ENCODE measurements at regions not wholly inside any gene's neighbourhood (a gene's known extent, or its start where the extent isn't known, plus 50 kb on each side); places are given as distances from the start of the nearest gene placed in this dataset.

GRCh38 chr4:147349193-147349592 lies 131.7 kb upstream of the EDNRA start:
- TF ChIP-seq CTCF (conservative IDR thresholded peaks at IDR 0.05; ENCODE audit: low read depth): no peak
- no peak overlapping the region for H3K27ac ChIP-seq
- CTCF ChIA-PET: no interaction called here
- POLR2A ChIA-PET (ENCODE audit: low non-redundant PET): no interaction called here
- no peak for DNase-seq (ENCODE audit: low spot score)

GRCh38 chr4:147351083-147351787 lies 129.7 kb upstream of the EDNRA start:
- H3K27ac ChIP-seq: no peak overlapping the region
- TF ChIP-seq CTCF (conservative IDR thresholded peaks at IDR 0.05; ENCODE audit: low read depth): no peak
- DNase-seq (ENCODE audit: low spot score): peak; percentile 29
- ChIA-PET POLR2A (ENCODE audit: low non-redundant PET) (no interaction called here), CTCF (interaction anchor here (0.5 kb wide), 1 partner anchor 180 kb away, joined by 3 read pairs; no protein-coding TSS in a partner anchor)

- H3K27ac ChIP-seq: no peak overlapping the region
- CTCF ChIA-PET: no interaction called here
- TF ChIP-seq CTCF (conservative IDR thresholded peaks at IDR 0.05; ENCODE audit: low read depth): no peak
- POLR2A ChIA-PET (ENCODE audit: low non-redundant PET): no interaction called here
- DNase-seq (ENCODE audit: low spot score): no peak
Observed at GRCh38 chr4:147354237-147354636, 126.7 kb upstream of the EDNRA start.

- DNase-seq (ENCODE audit: low spot score): no peak
- TF ChIP-seq CTCF (conservative IDR thresholded peaks at IDR 0.05; ENCODE audit: low read depth): no peak
- no peak overlapping the region for H3K27ac ChIP-seq
- CTCF ChIA-PET: no interaction called here
- POLR2A ChIA-PET (ENCODE audit: low non-redundant PET): no interaction called here
Observed at GRCh38 chr4:147355032-147355656, 125.8 kb upstream of the EDNRA start.

GRCh38 chr4:147355847-147356246 lies 125.0 kb upstream of the EDNRA start:
- no peak for TF ChIP-seq CTCF (conservative IDR thresholded peaks at IDR 0.05; ENCODE audit: low read depth)
- no peak for DNase-seq (ENCODE audit: low spot score)
- no peak overlapping the region for H3K27ac ChIP-seq
- ChIA-PET CTCF (no interaction called here), POLR2A (ENCODE audit: low non-redundant PET) (no interaction called here)

- no peak for DNase-seq (ENCODE audit: low spot score)
- CTCF ChIA-PET: interaction anchor here (0.6 to 1.3 kb wide), 3 partner anchors 169 to 381 kb away, joined by 4 to 5 read pairs (median 4); no protein-coding TSS in a partner anchor
Observed at GRCh38 chr4:147360301-147360700, 120.6 kb upstream of the EDNRA start.

More at GRCh38 chr4:147360301-147360700, 120.6 kb upstream of the EDNRA start:
- no peak for TF ChIP-seq CTCF (conservative IDR thresholded peaks at IDR 0.05; ENCODE audit: low read depth)
- no peak overlapping the region for H3K27ac ChIP-seq
- POLR2A ChIA-PET (ENCODE audit: low non-redundant PET): no interaction called here

Measured in RWPE1 (cell line).